PC-9 (cell line): ENCODE measurements at regions not wholly inside any gene's neighbourhood (a gene's known extent, or its start where the extent isn't known, plus 50 kb on each side); places are given as distances from the start of the nearest gene placed in this dataset.

Experiments
- CTCF ChIP-seq: fragments of 200-600 bp; sonication (generic); conservative IDR thresholded peaks from 2 replicates; pipeline ENCODE4 v1.6.1; 2017; ENCODE audit warnings: mixed run types, antibody characterized with exemption, mild to moderate bottlenecking, moderate library complexity
- EZH2 ChIP-seq: fragments of 200-600 bp; sonication (generic); IDR thresholded peaks from 2 replicates; pipeline ENCODE4 v1.8.0; 2017; ENCODE audit warnings: antibody characterized with exemption, low read depth

GRCh38 chr2:142778289-142778688 lies 99.2 kb upstream of the KYNU start:
- TF ChIP-seq CTCF (no peak), EZH2 (no peak)
